SK-N-SH (cell line): ENCODE measurements at regions not wholly inside any gene's neighbourhood (a gene's known extent, or its start where the extent isn't known, plus 50 kb on each side); places are given as distances from the start of the nearest gene placed in this dataset.

ENCODE experiments used
- CHD2 ChIP-seq: fragments of 150-350 bp; IDR thresholded peaks from 2 replicates; pipeline ENCODE4 v1.6.1; 2018; ENCODE audit warnings: low read length; ENCODE audit not compliant: partially characterized antibody
- CTCF ChIP-seq: fragments of 200-600 bp; sonication (generic); IDR thresholded peaks from 2 replicates; pipeline ENCODE4 v1.6.1; 2017; ENCODE audit warnings: antibody characterized with exemption, mild to moderate bottlenecking, moderate library complexity
- EP300 ChIP-seq, 2 experiments: IDR thresholded peaks; 2 replicates each; pipeline versions ENCODE4 v1.4.0 to v1.6.1; 2012; ENCODE audit warnings: borderline replicate concordance in 1 of 2, low read depth in 1 of 2, low read length in 1 of 2
- EZH2phosphoT487 ChIP-seq: fragments of 200-600 bp; sonication (generic); IDR thresholded peaks from 2 replicates; pipeline ENCODE4 v1.6.1; 2017; ENCODE audit warnings: low read depth, mixed run types, mild to moderate bottlenecking, antibody characterized with exemption, moderate library complexity, borderline replicate concordance
- MEF2A ChIP-seq: IDR thresholded peaks from 2 replicates; pipeline ENCODE4 v1.4.0; 2012; ENCODE audit warnings: low read depth, borderline replicate concordance
- NRF1 ChIP-seq: IDR thresholded peaks from 2 replicates; pipeline ENCODE4 v1.6.1; 2012; ENCODE audit warnings: low read depth, mild to moderate bottlenecking, low read length
- RAD21 ChIP-seq: IDR thresholded peaks from 2 replicates; pipeline ENCODE4 v1.6.1; 2012; ENCODE audit warnings: mild to moderate bottlenecking, low read length
- RCOR1 ChIP-seq: fragments of 150-350 bp; IDR thresholded peaks from 2 replicates; pipeline ENCODE4 v1.6.1; 2017; ENCODE audit warnings: antibody characterized with exemption, low read length
- TAF1 ChIP-seq: IDR thresholded peaks from 2 replicates; pipeline ENCODE4 v1.6.1; 2012; ENCODE audit warnings: low read depth, mild to moderate bottlenecking, low read length, moderate library complexity, borderline replicate concordance

- TF ChIP-seq CTCF (no peak), EP300 (IDR thresholded peaks at IDR 0.05; ENCODE audit: borderline replicate concordance in 1 of 2, low read depth in 1 of 2, low read length in 1 of 2) (no peak), NRF1 (no peak), MEF2A (no peak), CHD2 (no peak), TAF1 (no peak), RAD21 (no peak), EZH2phosphoT487 (no peak), RCOR1 (no peak)
Measured at GRCh38 chr4:127182687-127183086, 450.1 kb upstream of the INTU start.
